Loucy (cell line): ENCODE measurements at regions not wholly inside any gene's neighbourhood (a gene's known extent, or its start where the extent isn't known, plus 50 kb on each side); places are given as distances from the start of the nearest gene placed in this dataset.

Experiments used
- H2AFZ ChIP-seq: fragments of 200-600 bp; sonication (generic); 2 replicates; pipeline ENCODE4 v1.6.0; 2016; ENCODE audit warnings: antibody characterized with exemption, mild to moderate bottlenecking, low read length, moderate library complexity
- H3F3A ChIP-seq: fragments of 200-600 bp; 2 replicates; pipeline ENCODE4 v1.6.0; 2016; ENCODE audit warnings: antibody characterized with exemption, low read depth, mild to moderate bottlenecking
- H3K27me3 ChIP-seq: fragments of 200-600 bp; sonication (generic); 2 replicates; pipeline ENCODE4 v1.6.1; 2014; ENCODE audit warnings: low read length, mild to moderate bottlenecking; ENCODE audit not compliant: insufficient read depth, poor library complexity, severe bottlenecking
- H3K36me3 ChIP-seq: fragments of 200-600 bp; sonication (generic); 2 replicates; pipeline ENCODE4 v1.6.1; 2016; ENCODE audit warnings: low read length; ENCODE audit not compliant: insufficient read depth
- H3K4me1 ChIP-seq: fragments of 200-600 bp; sonication (generic); 2 replicates; pipeline ENCODE4 v1.5.1; 2014; ENCODE audit warnings: low read length, mild to moderate bottlenecking; ENCODE audit not compliant: insufficient read depth, poor library complexity, severe bottlenecking
- H3K4me2 ChIP-seq: fragments of 200-600 bp; sonication (generic); 2 replicates; pipeline ENCODE4 v1.6.0; 2014; ENCODE audit warnings: antibody characterized with exemption, low read length, low read depth, mild to moderate bottlenecking; ENCODE audit not compliant: poor library complexity, severe bottlenecking
- H3K4me3 ChIP-seq: fragments of 200-600 bp; sonication (generic); 2 replicates; pipeline ENCODE4 v1.5.1; 2014; ENCODE audit warnings: low read length, mild to moderate bottlenecking, mixed read lengths; ENCODE audit not compliant: poor library complexity, severe bottlenecking
- H3K79me2 ChIP-seq: fragments of 200-600 bp; sonication (generic); 2 replicates; pipeline ENCODE4 v1.6.1; 2014; ENCODE audit warnings: low read length; ENCODE audit not compliant: insufficient read depth
- H3K9ac ChIP-seq: fragments of 200-600 bp; sonication (generic); 2 replicates; pipeline ENCODE4 v1.6.0; 2014; ENCODE audit warnings: mild to moderate bottlenecking, low read depth, low read length, moderate library complexity; ENCODE audit not compliant: poor library complexity, severe bottlenecking
- H3K9me2 ChIP-seq: fragments of 200-600 bp; sonication (generic); replicated peaks from 2 replicates; pipeline ENCODE4 v1.6.1; 2016; ENCODE audit warnings: low read depth, low read length, mixed read lengths
- H3K9me3 ChIP-seq: fragments of 200-600 bp; sonication (generic); 2 replicates; pipeline ENCODE4 v1.6.1; 2014; ENCODE audit warnings: mild to moderate bottlenecking, antibody characterized with exemption, low read length, low read depth; ENCODE audit not compliant: insufficient read depth
- H4K20me1 ChIP-seq: fragments of 200-600 bp; sonication (generic); 2 replicates; pipeline ENCODE4 v1.6.0; 2014; ENCODE audit warnings: antibody characterized with exemption, low read length, mild to moderate bottlenecking; ENCODE audit not compliant: insufficient read depth, poor library complexity, severe bottlenecking
- CTCF ChIP-seq: fragments of 200-600 bp; sonication (generic); conservative IDR thresholded peaks from 2 replicates; pipeline ENCODE4 v1.5.1; 2014; ENCODE audit warnings: mild to moderate bottlenecking, antibody characterized with exemption, low read length
- EZH2phosphoT487 ChIP-seq: fragments of 200-600 bp; IDR thresholded peaks from 2 replicates; pipeline ENCODE4 v1.6.1; 2018; ENCODE audit warnings: antibody characterized with exemption, mild to moderate bottlenecking, moderate library complexity, borderline replicate concordance

- Histone ChIP-seq H3K4me1 (no peaks in the 10 kb centered on the region), H3K9me2 (no peaks in the 10 kb centered on the region), H3K27me3 (no peaks in the 10 kb centered on the region), H3K79me2 (no peaks in the 10 kb centered on the region), H3K9ac (no peak overlapping the region), H4K20me1 (no peaks in the 10 kb centered on the region), H3K36me3 (no peaks in the 10 kb centered on the region), H3K9me3 (no peaks in the 10 kb centered on the region), H3K4me2 (no peak overlapping the region), H2AFZ (no peak overlapping the region), H3F3A (no peaks in the 10 kb centered on the region), H3K4me3 (no peak overlapping the region)
- no peak for TF ChIP-seq CTCF
- no peak for TF ChIP-seq EZH2phosphoT487
These were observed 127.2 kb upstream of the MARCHF11 start for GRCh38 chr5:16306812-16307211.

- Histone ChIP-seq H3K4me2 (no peak overlapping the region), H2AFZ (no peak overlapping the region), H3K27me3 (no peaks in the 10 kb centered on the region), H3K9me2 (no peaks in the 10 kb centered on the region), H3F3A (no peaks in the 10 kb centered on the region), H3K4me3 (no peak overlapping the region), H3K79me2 (no peaks in the 10 kb centered on the region), H3K36me3 (no peaks in the 10 kb centered on the region), H3K4me1 (no peaks in the 10 kb centered on the region), H3K9me3 (no peaks in the 10 kb centered on the region), H4K20me1 (no peaks in the 10 kb centered on the region), H3K9ac (no peak overlapping the region)
- TF ChIP-seq EZH2phosphoT487 (no peak), CTCF (no peak)
These were observed 125.3 kb upstream of the MARCHF11 start for GRCh38 chr5:16304846-16305245.

GRCh38 chr5:16296946-16297345 lies 117.4 kb upstream of the MARCHF11 start:
- H3K4me2 ChIP-seq = no peak overlapping the region
- H3F3A ChIP-seq = no peaks in the 10 kb centered on the region
- peaks cover 5% of the 10 kb centered on the region; the same call in 1 of the 2 replicates for H3K9me3 ChIP-seq
- H3K4me1 ChIP-seq = no peaks in the 10 kb centered on the region
- no peaks in the 10 kb centered on the region for H3K79me2 ChIP-seq
- TF ChIP-seq EZH2phosphoT487 (no peak), CTCF (no peak)
- H3K9me2 ChIP-seq = no peaks in the 10 kb centered on the region
- H4K20me1 ChIP-seq = no peaks in the 10 kb centered on the region
- no peaks in the 10 kb centered on the region for H3K36me3 ChIP-seq
- H3K27me3 ChIP-seq = no peaks in the 10 kb centered on the region
- H3K4me3 ChIP-seq = no peak overlapping the region
- no peak overlapping the region for H3K9ac ChIP-seq
- no peak overlapping the region for H2AFZ ChIP-seq
